SW 1271 (cell line): ENCODE measurements at regions not wholly inside any gene's neighbourhood (a gene's known extent, or its start where the extent isn't known, plus 50 kb on each side); places are given as distances from the start of the nearest gene placed in this dataset.
"Not testable (repeated sequence)": the region's sequence is repeated elsewhere in the genome, so short reads cannot be mapped to it uniquely, and the experiment has no call there.

Source experiments
- DNase-seq, 2 experiments: peaks; one replicate each; lab custom pipeline; 2025; lab: John Stamatoyannopoulos, UW

GRCh38 chr2:114259389-114259788, 183.1 kb upstream of the DPP10 start:
- DNase-seq = no peak

GRCh38 chr2:114261366-114261765, 181.1 kb upstream of the DPP10 start:
- DNase-seq = no peak

- DNase-seq = no peak
These were observed 177.2 kb upstream of the DPP10 start for GRCh38 chr2:114265261-114265660.

GRCh38 chr2:114274957-114275356, 167.5 kb upstream of the DPP10 start:
- DNase-seq = no peak

- DNase-seq = no peak
These were observed 161.3 kb upstream of the DPP10 start for GRCh38 chr2:114281188-114281587.

- DNase-seq = no peak
These were observed 158.7 kb upstream of the DPP10 start for GRCh38 chr2:114283774-114284173.

- no peak for DNase-seq
These were observed 156.0 kb upstream of the DPP10 start for GRCh38 chr2:114286438-114286837.

GRCh38 chr2:114293355-114293754, 149.1 kb upstream of the DPP10 start:
- no peak for DNase-seq

GRCh38 chr2:114294741-114295140, 147.7 kb upstream of the DPP10 start:
- DNase-seq = no peak

GRCh38 chr2:114300351-114300750, 142.1 kb upstream of the DPP10 start:
- DNase-seq = not testable (repeated sequence)

- DNase-seq = no peak
These were observed 125.7 kb upstream of the DPP10 start for GRCh38 chr2:114316532-114317300.

GRCh38 chr2:114330594-114330993, 111.8 kb upstream of the DPP10 start:
- no peak for DNase-seq

- DNase-seq = no peak
These were observed 110.5 kb upstream of the DPP10 start for GRCh38 chr2:114331934-114332333.

- no peak for DNase-seq
These were observed 97.2 kb upstream of the DPP10 start for GRCh38 chr2:114345246-114345645.

GRCh38 chr2:114346658-114347057, 95.8 kb upstream of the DPP10 start:
- no peak for DNase-seq

GRCh38 chr2:114350186-114350725, 92.2 kb upstream of the DPP10 start:
- no peak for DNase-seq

- DNase-seq = no peak
These were observed 89.5 kb upstream of the DPP10 start for GRCh38 chr2:114352988-114353387.

- DNase-seq = no peak
These were observed 88.2 kb upstream of the DPP10 start for GRCh38 chr2:114354199-114354598.

GRCh38 chr2:114368705-114369104, 73.7 kb upstream of the DPP10 start:
- DNase-seq = peak in 1 of 2 experiments; percentile 6

GRCh38 chr2:114371721-114372120, 70.7 kb upstream of the DPP10 start:
- not testable (repeated sequence) for DNase-seq

- no peak for DNase-seq
These were observed 68.8 kb upstream of the DPP10 start for GRCh38 chr2:114373591-114373990.

- DNase-seq = no peak
These were observed 58.0 kb upstream of the DPP10 start for GRCh38 chr2:114384441-114384840.

- no peak for DNase-seq
These were observed 53.4 kb upstream of the DPP10 start for GRCh38 chr2:114389021-114389420.
